IMR-90 (cell line): ENCODE measurements at regions not wholly inside any gene's neighbourhood (a gene's known extent, or its start where the extent isn't known, plus 50 kb on each side); places are given as distances from the start of the nearest gene placed in this dataset.

Experiments
- ATAC-seq: fragments of 200-7000 bp; cut with Tn5 transposase; 2 replicates; pipeline ENCODE4 v1.9.1; 2020; ENCODE audit warnings: low read depth, mild to moderate bottlenecking, moderate library complexity
- BruUV-seq: library from RNA; stranded (reverse); fragments of 400-500 nt; replicated peaks from 2 replicates; lab custom pipeline; 2021; lab: Mats Ljungman, UMichigan
- CTCF ChIA-PET: fragments of 300-600 bp; formaldehyde crosslinking; extraction: SDS; loops from one replicate; lab custom pipeline; 2021; ENCODE audit warnings: antibody characterized with exemption; lab: Yijun Ruan, JAX
- POLR2A ChIA-PET: fragments of 300-600 bp; sonication (Branson Sonifier 250); formaldehyde crosslinking; loops from one replicate; lab custom pipeline; 2022; ENCODE audit warnings: antibody characterized with exemption; ENCODE audit not compliant: unreplicated experiment; lab: Charles Lee
- DNase-seq: peaks from one replicate; pipeline ENCODE4 v3.0.0; 2013
- H2AFZ ChIP-seq: replicated peaks from 2 replicates; pipeline ENCODE3; 2013; ENCODE audit warnings: low read length, mild to moderate bottlenecking; ENCODE audit not compliant: poor library complexity
- H2AK5ac ChIP-seq: 2 replicates; pipeline ENCODE4 v1.6.1; 2013; ENCODE audit warnings: low read depth, low read length, inconsistent platforms
- H2AK9ac ChIP-seq: replicated peaks from 2 replicates; pipeline ENCODE3; 2013; ENCODE audit warnings: mild to moderate bottlenecking, low read depth, low read length, moderate library complexity; ENCODE audit not compliant: poor library complexity
- H2BK120ac ChIP-seq: 2 replicates; pipeline ENCODE4 v1.6.1; 2013; ENCODE audit warnings: low read depth, low read length, inconsistent platforms
- H2BK15ac ChIP-seq: 3 replicates; pipeline ENCODE4 v1.6.1; 2013; ENCODE audit warnings: low read depth, low read length, inconsistent platforms
- H2BK20ac ChIP-seq: 2 replicates; pipeline ENCODE4 v1.6.1; 2013; ENCODE audit warnings: low read depth, mild to moderate bottlenecking, inconsistent platforms, low read length, moderate library complexity
- H2BK5ac ChIP-seq: 2 replicates; pipeline ENCODE4 v1.6.1; 2013; ENCODE audit warnings: mild to moderate bottlenecking, low read depth, low read length, inconsistent platforms; ENCODE audit not compliant: poor library complexity, severe bottlenecking
- H3K14ac ChIP-seq: replicated peaks from 2 replicates; pipeline ENCODE4 v1.6.1; 2013; ENCODE audit warnings: low read depth, low read length, inconsistent platforms
- H3K18ac ChIP-seq: 2 replicates; pipeline ENCODE4 v1.6.1; 2013; ENCODE audit warnings: low read depth, low read length, control low read depth
- H3K23ac ChIP-seq: 2 replicates; pipeline ENCODE4 v1.6.1; 2013; ENCODE audit warnings: low read depth, low read length, inconsistent platforms
- H3K27ac ChIP-seq: 2 replicates; pipeline ENCODE4 v1.5.1; 2013; ENCODE audit warnings: mild to moderate bottlenecking, control low read depth, low read length; ENCODE audit not compliant: insufficient read depth
- H3K27me3 ChIP-seq: 2 replicates; pipeline ENCODE4 v1.6.1; 2013; ENCODE audit warnings: low read length; ENCODE audit not compliant: control insufficient read depth, insufficient read depth
- H3K36me3 ChIP-seq: 2 replicates; pipeline ENCODE4 v1.6.1; 2013; ENCODE audit warnings: low read length, mixed read lengths; ENCODE audit not compliant: control insufficient read depth, insufficient read depth
- H3K4ac ChIP-seq: 2 replicates; pipeline ENCODE4 v1.6.1; 2013; ENCODE audit warnings: low read depth, low read length, inconsistent platforms
- H3K4me1 ChIP-seq: 2 replicates; pipeline ENCODE4 v1.6.1; 2013; ENCODE audit warnings: low read length, mixed read lengths; ENCODE audit not compliant: control insufficient read depth, insufficient read depth
- H3K4me2 ChIP-seq: 2 replicates; pipeline ENCODE4 v1.6.1; 2013; ENCODE audit warnings: low read depth, mild to moderate bottlenecking, control low read depth, low read length, moderate library complexity
- H3K4me3 ChIP-seq: 2 replicates; pipeline ENCODE4 v1.5.1; 2013; ENCODE audit warnings: low read depth, mild to moderate bottlenecking, control low read depth, low read length, moderate library complexity; ENCODE audit not compliant: insufficient read depth
- H3K56ac ChIP-seq: 2 replicates; pipeline ENCODE4 v1.6.1; 2013; ENCODE audit warnings: low read length, inconsistent platforms; ENCODE audit not compliant: insufficient read depth; ENCODE audit errors: extremely low read depth
- H3K79me1 ChIP-seq, 2 experiments: 2 replicates each; pipeline ENCODE4 v1.6.1; 2013; ENCODE audit warnings: low read length in 2 of 2, inconsistent platforms in 1 of 2, low read depth in 1 of 2
- H3K9ac ChIP-seq: 2 replicates; pipeline ENCODE4 v1.6.1; 2013; ENCODE audit warnings: low read depth, low read length, control low read depth
- H3K9me1 ChIP-seq: 2 replicates; pipeline ENCODE4 v1.6.1; 2013; ENCODE audit warnings: low read length, inconsistent platforms; ENCODE audit not compliant: insufficient read depth
- H3K9me3 ChIP-seq: 2 replicates; pipeline ENCODE4 v1.6.1; 2013; ENCODE audit warnings: low read length; ENCODE audit not compliant: control insufficient read depth, insufficient read depth
- H4K20me1 ChIP-seq: 2 replicates; pipeline ENCODE4 v1.6.1; 2013; ENCODE audit warnings: low read length, inconsistent platforms; ENCODE audit not compliant: insufficient read depth
- H4K5ac ChIP-seq: 2 replicates; pipeline ENCODE4 v1.6.1; 2013; ENCODE audit warnings: mild to moderate bottlenecking, low read depth, low read length, control low read depth
- H4K8ac ChIP-seq, 2 experiments: 2 replicates each; pipeline ENCODE4 v1.6.1; 2013; ENCODE audit warnings: low read depth in 2 of 2, low read length in 2 of 2, control low read depth in 1 of 2, inconsistent platforms in 1 of 2
- H4K91ac ChIP-seq: 2 replicates; pipeline ENCODE4 v1.6.1; 2013; ENCODE audit warnings: low read depth, low read length, inconsistent platforms; ENCODE audit not compliant: insufficient read depth
- WGBS, 2 experiments: methylation state at CpG; one replicate each; pipeline versions ENCODE4 v1.1.5 to v1.1.7; 2013; ENCODE audit warnings: missing lambda C conversion rate in 2 of 2; ENCODE audit not compliant: insufficient read length in 1 of 2; ENCODE audit errors: extremely low coverage in 2 of 2; 5-methylcytosine and 5-hydroxymethylcytosine counted together
- dilution Hi-C: fragments of 300-500 bp; cut with HindIII; formaldehyde crosslinking; loops from one replicate; pipeline ENCODE4 v1.14.3; 2018; ENCODE audit warnings: low sequenced_read_pairs; ENCODE audit not compliant: unreplicated experiment
- in situ Hi-C: fragments of 300-500 bp; cut with MboI; formaldehyde crosslinking; loops from 3 replicates; pipeline ENCODE4 v1.14.3; 2019; ENCODE audit warnings: low sequenced_read_pairs, inconsistent platforms, mixed read lengths
- intact Hi-C: fragments of 100-400 bp; cut with micrococcal nuclease; formaldehyde crosslinking; loops from 2 replicates; pipeline ENCODE4 v1.10.0; 2022
- TF ChIP-seq, protein P1 (sequence below): fragments of 150-350 bp; IDR thresholded peaks from 2 replicates; pipeline ENCODE4 v1.6.1; 2017; ENCODE audit warnings: mild to moderate bottlenecking, antibody characterized with exemption, low read length, low read depth

DNA sequence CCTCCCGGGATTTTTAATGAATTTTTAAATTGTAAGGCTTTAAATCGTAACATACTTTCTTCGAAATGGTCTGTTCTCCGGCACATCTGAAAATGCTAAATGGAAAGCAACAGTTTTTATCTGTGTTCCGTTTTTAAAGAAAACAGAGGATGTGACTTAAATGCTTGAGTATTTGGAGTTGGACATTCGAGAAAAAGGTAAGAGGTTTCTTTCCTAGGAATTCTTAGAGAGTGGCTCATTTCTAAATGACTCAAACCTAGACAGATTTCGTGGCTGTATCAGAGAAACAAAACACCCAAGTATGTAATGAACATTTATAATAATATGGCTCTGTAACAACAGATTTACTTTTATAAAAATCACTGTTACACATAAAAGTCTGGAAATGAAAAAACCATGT lies 177.6 kb upstream of the CCDC68 start:
- peak; percentile 29 for ATAC-seq

More for the DNA sequence above, 177.6 kb upstream of the CCDC68 start:
- in situ Hi-C loops: no loop called here
- peak; percentile 70 for DNase-seq
- Histone ChIP-seq H4K5ac (no peak overlapping the region), H3K79me1 (no peaks in the 10 kb centered on the region), H3K9ac (no peak overlapping the region), H4K91ac (no peak overlapping the region), H3K27me3 (peaks cover 2% of the 10 kb centered on the region; the same call in 1 of the 2 replicates), H3K4me2 (no peak overlapping the region), H2AK9ac (no peak overlapping the region), H3K4ac (no peak overlapping the region; the same call in 1 of the 2 replicates), H2BK5ac (no peak overlapping the region), H4K8ac (peak overlapping the region in 1 of 2 experiments; percentile 17; a peak in 1 of 4 replicates), H2BK120ac (no peak overlapping the region), H3K9me1 (no peaks in the 10 kb centered on the region), H2BK15ac (0 out of 3 replicates have a peak overlapping the region, but pooled peaks have one; percentile 11), H3K36me3 (no peaks in the 10 kb centered on the region), H3K27ac (no peak overlapping the region), H4K20me1 (no peaks in the 10 kb centered on the region), H3K18ac (no peak overlapping the region), H3K56ac (no peak overlapping the region), H3K4me1 (peaks cover 3% of the 10 kb centered on the region; the same call in 1 of the 2 replicates), H2AK5ac (no peak overlapping the region), H2AFZ (no peak overlapping the region), H3K9me3 (no peaks in the 10 kb centered on the region), H3K4me3 (no peak overlapping the region), H3K14ac (no peak overlapping the region; the same call in 1 of the 2 replicates), H2BK20ac (peak overlapping the region; percentile 57; the same call in 1 of the 2 replicates), H3K23ac (no peak overlapping the region)
- intact Hi-C loops: no loop called here
- BruUV-seq: no TSS peak
- CTCF ChIA-PET: no interaction called here
- dilution Hi-C loops: no loop called here
- no CpG with 5 or more reads among the region's 7 CpGs for WGBS, 2 experiments
- TF ChIP-seq, protein P1, sequence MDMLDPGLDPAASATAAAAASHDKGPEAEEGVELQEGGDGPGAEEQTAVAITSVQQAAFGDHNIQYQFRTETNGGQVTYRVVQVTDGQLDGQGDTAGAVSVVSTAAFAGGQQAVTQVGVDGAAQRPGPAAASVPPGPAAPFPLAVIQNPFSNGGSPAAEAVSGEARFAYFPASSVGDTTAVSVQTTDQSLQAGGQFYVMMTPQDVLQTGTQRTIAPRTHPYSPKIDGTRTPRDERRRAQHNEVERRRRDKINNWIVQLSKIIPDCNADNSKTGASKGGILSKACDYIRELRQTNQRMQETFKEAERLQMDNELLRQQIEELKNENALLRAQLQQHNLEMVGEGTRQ: no peak
- POLR2A ChIA-PET: no interaction called here
